Prostate gland (tissue), 2 donors: ENCODE measurements at regions not wholly inside any gene's neighbourhood (a gene's known extent, or its start where the extent isn't known, plus 50 kb on each side); places are given as distances from the start of the nearest gene placed in this dataset.

Experiments used
- POLR2AphosphoS5 ChIP-seq: sonication (generic); formaldehyde crosslinking; IDR thresholded peaks from one replicate; pipeline ENCODE4 v1.6.1; 2017; ENCODE audit warnings: antibody characterized with exemption
- TF ChIP-seq, protein P1 (sequence below), 4 experiments: fragments of 200-600 bp in 2 of 4; fragments of 450-650 bp in 2 of 4; sonication (generic) in 2 of 4; IDR thresholded peaks; 1 replicate in 3 of 4; 2 replicates in 1 of 4; pipeline ENCODE4 v1.5.1; 2016 to 2019; ENCODE audit warnings: antibody characterized with exemption in 4 of 4, mild to moderate bottlenecking in 2 of 4, moderate library complexity in 2 of 4

GRCh38 chr1:58166417-58166816 lies 380.1 kb downstream of the OMA1 start:
- TF ChIP-seq, protein P1, sequence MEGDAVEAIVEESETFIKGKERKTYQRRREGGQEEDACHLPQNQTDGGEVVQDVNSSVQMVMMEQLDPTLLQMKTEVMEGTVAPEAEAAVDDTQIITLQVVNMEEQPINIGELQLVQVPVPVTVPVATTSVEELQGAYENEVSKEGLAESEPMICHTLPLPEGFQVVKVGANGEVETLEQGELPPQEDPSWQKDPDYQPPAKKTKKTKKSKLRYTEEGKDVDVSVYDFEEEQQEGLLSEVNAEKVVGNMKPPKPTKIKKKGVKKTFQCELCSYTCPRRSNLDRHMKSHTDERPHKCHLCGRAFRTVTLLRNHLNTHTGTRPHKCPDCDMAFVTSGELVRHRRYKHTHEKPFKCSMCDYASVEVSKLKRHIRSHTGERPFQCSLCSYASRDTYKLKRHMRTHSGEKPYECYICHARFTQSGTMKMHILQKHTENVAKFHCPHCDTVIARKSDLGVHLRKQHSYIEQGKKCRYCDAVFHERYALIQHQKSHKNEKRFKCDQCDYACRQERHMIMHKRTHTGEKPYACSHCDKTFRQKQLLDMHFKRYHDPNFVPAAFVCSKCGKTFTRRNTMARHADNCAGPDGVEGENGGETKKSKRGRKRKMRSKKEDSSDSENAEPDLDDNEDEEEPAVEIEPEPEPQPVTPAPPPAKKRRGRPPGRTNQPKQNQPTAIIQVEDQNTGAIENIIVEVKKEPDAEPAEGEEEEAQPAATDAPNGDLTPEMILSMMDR (IDR thresholded peaks at IDR 0.05), result no peak
- TF ChIP-seq POLR2AphosphoS5, result no peak
